ENCODE measurements at regions not wholly inside any gene's neighbourhood (a gene's known extent, or its start where the extent isn't known, plus 50 kb on each side); places are given as distances from the start of the nearest gene placed in this dataset.

GRCh38 chr11:116335891-116336290, 436.9 kb downstream of the BUD13 start:
- Histone ChIP-seq H3K9me3 (no peaks in the 10 kb centered on the region), H3K4me1 (no peaks in the 10 kb centered on the region), H3K36me3 (no peaks in the 10 kb centered on the region), H3K27me3 (peaks cover 0 to 13% (median 3%) of the 10 kb centered on the region in 3 donors), H3K4me3 (no peak overlapping the region), H3K27ac (no peak overlapping the region)
- ATAC-seq (no peak), DNase-seq (no peak)
- intact Hi-C loops (cut with DNase I; ENCODE audit: low total_unique reads), result no loop called here
- no peak for TF ChIP-seq CTCF (IDR thresholded peaks at IDR 0.05 in 4 of 5, conservative IDR thresholded peaks at IDR 0.05 in 1 of 5)
- TF ChIP-seq POLR2A (IDR thresholded peaks at IDR 0.05), result no peak
- in situ Hi-C loops (cut with MboI; ENCODE audit: low sequenced_read_pairs in 4 of 4), result no loop called here

- Histone ChIP-seq H3K4me3 (no peak overlapping the region), H3K27ac (no peak overlapping the region), H3K36me3 (no peaks in the 10 kb centered on the region), H3K27me3 (peaks cover 0 to 13% (median 3%) of the 10 kb centered on the region in 3 donors), H3K9me3 (no peaks in the 10 kb centered on the region), H3K4me1 (no peaks in the 10 kb centered on the region)
- ATAC-seq (no peak), DNase-seq (no peak)
- in situ Hi-C loops (cut with MboI; ENCODE audit: low sequenced_read_pairs in 4 of 4) (no loop called here), intact Hi-C loops (cut with DNase I; ENCODE audit: low total_unique reads) (no loop called here)
- no peak for TF ChIP-seq POLR2A (IDR thresholded peaks at IDR 0.05)
These were observed 437.7 kb downstream of the BUD13 start for GRCh38 chr11:116335078-116335477.

GRCh38 chr11:116334596-116334995, 438.2 kb downstream of the BUD13 start:
- TF ChIP-seq POLR2A (IDR thresholded peaks at IDR 0.05) (no peak), CTCF (IDR thresholded peaks at IDR 0.05 in 4 of 5, conservative IDR thresholded peaks at IDR 0.05 in 1 of 5) (no peak)
- H3K9me3 ChIP-seq, result no peaks in the 10 kb centered on the region
- DNase-seq, result no peak
- H3K36me3 ChIP-seq, result no peaks in the 10 kb centered on the region
- H3K4me1 ChIP-seq, result no peaks in the 10 kb centered on the region
- H3K27me3 ChIP-seq, result peaks cover 0 to 13% (median 3%) of the 10 kb centered on the region in 3 donors
- intact Hi-C loops (cut with DNase I; ENCODE audit: low total_unique reads), result no loop called here
- no peak for ATAC-seq
- no peak overlapping the region for H3K4me3 ChIP-seq
- in situ Hi-C loops (cut with MboI; ENCODE audit: low sequenced_read_pairs in 4 of 4), result no loop called here
- no peak overlapping the region for H3K27ac ChIP-seq

GRCh38 chr11:116333001-116333535, 439.7 kb downstream of the BUD13 start:
- DNase-seq, result no peak
- no peak overlapping the region for H3K4me3 ChIP-seq
- H3K9me3 ChIP-seq, result no peaks in the 10 kb centered on the region
- in situ Hi-C loops (cut with MboI; ENCODE audit: low sequenced_read_pairs in 4 of 4), result no loop called here
- peaks cover 0 to 13% (median 2%) of the 10 kb centered on the region in 3 donors for H3K27me3 ChIP-seq
- intact Hi-C loops (cut with DNase I; ENCODE audit: low total_unique reads), result no loop called here
- TF ChIP-seq POLR2A (IDR thresholded peaks at IDR 0.05), result no peak
- TF ChIP-seq CTCF (IDR thresholded peaks at IDR 0.05 in 4 of 5, conservative IDR thresholded peaks at IDR 0.05 in 1 of 5), result no peak
- H3K27ac ChIP-seq, result no peak overlapping the region
- ATAC-seq, result no peak
- no peaks in the 10 kb centered on the region for H3K4me1 ChIP-seq
- H3K36me3 ChIP-seq, result no peaks in the 10 kb centered on the region

- H3K27me3 ChIP-seq, result peaks cover 0 to 13% (median 0%) of the 10 kb centered on the region in 3 donors
- H3K4me1 ChIP-seq, result no peaks in the 10 kb centered on the region
- H3K36me3 ChIP-seq, result no peaks in the 10 kb centered on the region
- H3K4me3 ChIP-seq, result no peak overlapping the region
- H3K9me3 ChIP-seq, result no peaks in the 10 kb centered on the region
- TF ChIP-seq POLR2A (IDR thresholded peaks at IDR 0.05) (no peak), CTCF (IDR thresholded peaks at IDR 0.05 in 4 of 5, conservative IDR thresholded peaks at IDR 0.05 in 1 of 5) (no peak)
- intact Hi-C loops (cut with DNase I; ENCODE audit: low total_unique reads), result no loop called here
- DNase-seq (no peak), ATAC-seq (no peak)
- in situ Hi-C loops (cut with MboI; ENCODE audit: low sequenced_read_pairs in 4 of 4), result no loop called here
- H3K27ac ChIP-seq, result no peak overlapping the region
These were observed 440.4 kb downstream of the BUD13 start for GRCh38 chr11:116332391-116332790.

Data from gastrocnemius medialis (tissue), 4 donors.